C4-2B (cell line): ENCODE measurements at regions not wholly inside any gene's neighbourhood (a gene's known extent, or its start where the extent isn't known, plus 50 kb on each side); places are given as distances from the start of the nearest gene placed in this dataset.

Experiments used
- ZFX ChIP-seq: fragments of 450-650 bp; IDR thresholded peaks from 2 replicates; pipeline ENCODE4 v1.6.1; 2017
- TF ChIP-seq, protein P1 (sequence below): fragments of 450-650 bp; conservative IDR thresholded peaks from 2 replicates; pipeline ENCODE4 v1.5.1; 2017; ENCODE audit warnings: mild to moderate bottlenecking

DNA sequence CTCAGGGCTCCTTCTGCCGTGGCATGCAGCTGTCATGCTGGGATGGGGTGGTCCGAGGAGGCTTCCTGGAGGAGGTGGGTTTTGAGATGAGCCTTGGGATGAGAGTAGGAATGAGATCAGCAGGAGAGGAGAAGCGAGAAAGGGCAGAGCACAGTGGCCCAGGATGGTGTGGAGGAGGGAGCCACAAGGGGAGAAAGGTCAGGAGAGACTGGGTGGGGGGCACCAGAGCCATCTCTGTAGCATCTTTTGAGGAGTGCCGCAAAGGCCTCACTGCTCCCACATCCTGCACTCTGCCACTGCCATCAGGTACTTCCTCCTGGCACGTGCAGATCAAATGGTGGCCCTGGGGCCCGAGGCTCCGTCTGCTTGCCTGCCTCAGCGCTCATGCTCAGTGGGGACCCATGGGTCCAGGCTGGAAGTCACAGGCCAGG, 150.2 kb downstream of the MACROH2A1 start:
- TF ChIP-seq, protein P1, sequence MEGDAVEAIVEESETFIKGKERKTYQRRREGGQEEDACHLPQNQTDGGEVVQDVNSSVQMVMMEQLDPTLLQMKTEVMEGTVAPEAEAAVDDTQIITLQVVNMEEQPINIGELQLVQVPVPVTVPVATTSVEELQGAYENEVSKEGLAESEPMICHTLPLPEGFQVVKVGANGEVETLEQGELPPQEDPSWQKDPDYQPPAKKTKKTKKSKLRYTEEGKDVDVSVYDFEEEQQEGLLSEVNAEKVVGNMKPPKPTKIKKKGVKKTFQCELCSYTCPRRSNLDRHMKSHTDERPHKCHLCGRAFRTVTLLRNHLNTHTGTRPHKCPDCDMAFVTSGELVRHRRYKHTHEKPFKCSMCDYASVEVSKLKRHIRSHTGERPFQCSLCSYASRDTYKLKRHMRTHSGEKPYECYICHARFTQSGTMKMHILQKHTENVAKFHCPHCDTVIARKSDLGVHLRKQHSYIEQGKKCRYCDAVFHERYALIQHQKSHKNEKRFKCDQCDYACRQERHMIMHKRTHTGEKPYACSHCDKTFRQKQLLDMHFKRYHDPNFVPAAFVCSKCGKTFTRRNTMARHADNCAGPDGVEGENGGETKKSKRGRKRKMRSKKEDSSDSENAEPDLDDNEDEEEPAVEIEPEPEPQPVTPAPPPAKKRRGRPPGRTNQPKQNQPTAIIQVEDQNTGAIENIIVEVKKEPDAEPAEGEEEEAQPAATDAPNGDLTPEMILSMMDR = no peak
- TF ChIP-seq ZFX = no peak
